ENCODE measurements at regions not wholly inside any gene's neighbourhood (a gene's known extent, or its start where the extent isn't known, plus 50 kb on each side); places are given as distances from the start of the nearest gene placed in this dataset.

DNA sequence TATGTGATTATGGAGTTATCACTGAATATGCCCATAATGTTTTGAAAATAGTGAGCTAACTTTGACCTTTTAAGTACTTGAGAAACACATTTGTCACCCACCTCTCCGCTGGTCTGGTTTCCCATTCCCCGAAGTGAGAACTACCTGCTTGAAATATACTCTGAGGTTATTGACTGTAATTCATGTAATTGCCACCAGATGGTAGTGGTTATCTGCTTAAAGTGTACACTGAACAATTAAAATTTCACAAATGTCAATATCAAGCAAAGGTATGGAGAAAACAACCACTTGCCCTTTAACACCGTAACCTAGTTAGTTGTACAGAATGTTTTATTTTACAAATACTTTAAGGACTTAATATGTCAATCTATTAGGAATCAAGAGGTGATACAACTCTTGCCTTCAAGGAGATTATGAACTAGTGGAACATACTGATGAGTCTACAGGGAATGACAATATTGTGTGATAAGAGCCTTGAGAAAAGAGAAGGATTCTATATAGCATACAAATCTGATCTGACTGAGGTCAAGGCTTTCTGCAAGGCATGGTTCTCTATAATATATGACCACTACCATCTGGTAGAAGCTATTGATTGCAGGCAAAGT is 316.8 kb upstream of the KCNH7 start:
- TF ChIP-seq, protein P1, sequence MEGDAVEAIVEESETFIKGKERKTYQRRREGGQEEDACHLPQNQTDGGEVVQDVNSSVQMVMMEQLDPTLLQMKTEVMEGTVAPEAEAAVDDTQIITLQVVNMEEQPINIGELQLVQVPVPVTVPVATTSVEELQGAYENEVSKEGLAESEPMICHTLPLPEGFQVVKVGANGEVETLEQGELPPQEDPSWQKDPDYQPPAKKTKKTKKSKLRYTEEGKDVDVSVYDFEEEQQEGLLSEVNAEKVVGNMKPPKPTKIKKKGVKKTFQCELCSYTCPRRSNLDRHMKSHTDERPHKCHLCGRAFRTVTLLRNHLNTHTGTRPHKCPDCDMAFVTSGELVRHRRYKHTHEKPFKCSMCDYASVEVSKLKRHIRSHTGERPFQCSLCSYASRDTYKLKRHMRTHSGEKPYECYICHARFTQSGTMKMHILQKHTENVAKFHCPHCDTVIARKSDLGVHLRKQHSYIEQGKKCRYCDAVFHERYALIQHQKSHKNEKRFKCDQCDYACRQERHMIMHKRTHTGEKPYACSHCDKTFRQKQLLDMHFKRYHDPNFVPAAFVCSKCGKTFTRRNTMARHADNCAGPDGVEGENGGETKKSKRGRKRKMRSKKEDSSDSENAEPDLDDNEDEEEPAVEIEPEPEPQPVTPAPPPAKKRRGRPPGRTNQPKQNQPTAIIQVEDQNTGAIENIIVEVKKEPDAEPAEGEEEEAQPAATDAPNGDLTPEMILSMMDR (IDR thresholded peaks at IDR 0.05; ENCODE audit: poor library complexity, severe bottlenecking), result peak; percentile 70
- no peak for TF ChIP-seq EZH2 (IDR thresholded peaks at IDR 0.05; ENCODE audit: borderline replicate concordance, insufficient read depth, low read length, poor library complexity, severe bottlenecking)
- no peak for TF ChIP-seq POLR2AphosphoS5 (IDR thresholded peaks at IDR 0.05)
